ENCODE measurements at regions not wholly inside any gene's neighbourhood (a gene's known extent, or its start where the extent isn't known, plus 50 kb on each side); places are given as distances from the start of the nearest gene placed in this dataset.
"Not testable (repeated sequence)": the region's sequence is repeated elsewhere in the genome, so short reads cannot be mapped to it uniquely, and the experiment has no call there.

GRCh38 chr18:66440433-66440832 is 163.5 kb downstream of the CDH19 start:
- H3K4me1 ChIP-seq (ENCODE audit: control insufficient read depth, insufficient read depth, low read length): no peaks in the 10 kb centered on the region
- no peaks in the 10 kb centered on the region for H3K36me3 ChIP-seq (ENCODE audit: control insufficient read depth, insufficient read depth, low read length)
- WGBS (ENCODE audit: insufficient coverage, low lambda C conversion rate): no CpG with 5 or more reads among the region's 6 CpGs
- H3K4me3 ChIP-seq (ENCODE audit: low read length): no peak overlapping the region
- no peaks in the 10 kb centered on the region for H3K27me3 ChIP-seq (ENCODE audit: control insufficient read depth, insufficient read depth, low read length)
- DNase-seq: peak; percentile 12 to 15
- H3K9me3 ChIP-seq (ENCODE audit: control insufficient read depth, low read depth, low read length): no peaks in the 10 kb centered on the region
- no peak overlapping the region for H3K27ac ChIP-seq (ENCODE audit: low read length)

DNA sequence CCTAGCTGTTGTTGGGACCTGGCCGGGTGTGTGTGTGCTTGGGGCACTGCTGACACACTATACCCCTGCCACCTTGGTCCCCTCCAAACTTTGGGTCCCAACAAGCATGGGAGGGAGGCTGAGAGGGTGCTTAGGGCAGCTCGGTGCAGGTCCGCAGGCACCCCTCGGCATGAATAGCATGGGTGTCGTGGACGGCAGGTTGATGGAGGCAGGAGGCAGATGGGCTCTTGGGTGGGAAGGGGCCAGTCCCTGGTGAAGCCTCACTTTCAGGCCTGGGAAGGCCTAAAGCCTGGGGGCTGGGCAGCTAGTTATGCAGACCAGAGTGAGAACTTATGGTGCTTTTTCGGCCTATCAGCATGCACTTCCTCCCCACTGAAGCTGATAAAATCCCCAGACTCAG is 164.2 kb downstream of the CDH19 start:
- Histone ChIP-seq H3K9me3 (ENCODE audit: control insufficient read depth, low read depth, low read length) (no peaks in the 10 kb centered on the region), H3K4me3 (ENCODE audit: low read length) (no peak overlapping the region), H3K27ac (ENCODE audit: low read length) (no peak overlapping the region), H3K36me3 (ENCODE audit: control insufficient read depth, insufficient read depth, low read length) (no peaks in the 10 kb centered on the region), H3K27me3 (ENCODE audit: control insufficient read depth, insufficient read depth, low read length) (no peaks in the 10 kb centered on the region), H3K4me1 (ENCODE audit: control insufficient read depth, insufficient read depth, low read length) (no peaks in the 10 kb centered on the region)
- no CpG with 5 or more reads among the region's 7 CpGs for WGBS (ENCODE audit: insufficient coverage, low lambda C conversion rate)
- DNase-seq: no peak

DNA sequence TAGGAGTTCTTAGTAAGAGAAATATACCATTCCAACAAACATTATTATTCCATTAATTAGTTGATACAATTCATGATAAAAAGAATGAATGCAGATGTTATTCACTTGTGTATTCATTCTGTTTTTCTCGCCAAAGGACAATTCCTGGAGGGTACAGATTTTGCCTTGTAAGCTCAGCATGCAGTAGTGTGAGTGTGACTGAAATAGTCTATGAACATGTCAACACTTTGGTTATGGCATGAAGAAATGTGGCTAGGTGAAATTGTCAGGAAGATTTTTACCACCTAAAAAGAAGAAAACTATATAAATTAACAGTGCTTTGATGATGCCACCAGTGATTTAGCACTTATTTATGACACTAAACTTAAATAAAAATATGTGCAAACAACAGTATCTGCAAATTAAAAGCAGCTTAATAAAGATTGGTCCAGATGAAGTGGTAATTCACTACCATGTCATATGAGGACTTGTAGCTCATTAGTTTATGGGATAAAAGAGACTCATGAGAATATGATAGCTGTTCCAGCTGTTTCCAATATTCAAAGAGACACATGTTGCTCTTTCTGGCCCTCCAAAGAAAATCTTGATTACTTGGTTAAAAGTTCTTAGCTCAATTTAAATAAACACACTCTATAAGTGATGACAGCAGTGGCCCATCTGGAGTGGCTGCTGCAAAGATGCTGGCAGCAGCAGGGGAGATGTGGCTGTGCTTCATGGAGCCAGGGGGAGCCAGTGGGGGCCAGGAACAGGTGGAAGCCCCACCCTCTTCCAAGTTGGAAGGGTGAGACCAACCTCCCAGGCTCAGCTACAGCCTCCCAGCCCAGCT is 165.0 kb downstream of the CDH19 start:
- Histone ChIP-seq H3K36me3 (ENCODE audit: control insufficient read depth, insufficient read depth, low read length) (no peaks in the 10 kb centered on the region), H3K4me3 (ENCODE audit: low read length) (no peak overlapping the region), H3K27ac (ENCODE audit: low read length) (no peak overlapping the region), H3K9me3 (ENCODE audit: control insufficient read depth, low read depth, low read length) (no peaks in the 10 kb centered on the region), H3K4me1 (ENCODE audit: control insufficient read depth, insufficient read depth, low read length) (no peaks in the 10 kb centered on the region), H3K27me3 (ENCODE audit: control insufficient read depth, insufficient read depth, low read length) (no peaks in the 10 kb centered on the region)
- DNase-seq: no peak
- WGBS (ENCODE audit: insufficient coverage, low lambda C conversion rate): 100% methylated on average over 1 of the region's 1 CpG

GRCh38 chr18:66432636-66433035 is 171.3 kb downstream of the CDH19 start:
- no peak for DNase-seq
- H3K36me3 ChIP-seq (ENCODE audit: control insufficient read depth, insufficient read depth, low read length): no peaks in the 10 kb centered on the region
- no peak overlapping the region for H3K27ac ChIP-seq (ENCODE audit: low read length)
- no peaks in the 10 kb centered on the region for H3K4me1 ChIP-seq (ENCODE audit: control insufficient read depth, insufficient read depth, low read length)
- no peaks in the 10 kb centered on the region for H3K27me3 ChIP-seq (ENCODE audit: control insufficient read depth, insufficient read depth, low read length)
- WGBS (ENCODE audit: insufficient coverage, low lambda C conversion rate): no CpG with 5 or more reads among the region's 1 CpG
- no peaks in the 10 kb centered on the region for H3K9me3 ChIP-seq (ENCODE audit: control insufficient read depth, low read depth, low read length)
- no peak overlapping the region for H3K4me3 ChIP-seq (ENCODE audit: low read length)

DNA sequence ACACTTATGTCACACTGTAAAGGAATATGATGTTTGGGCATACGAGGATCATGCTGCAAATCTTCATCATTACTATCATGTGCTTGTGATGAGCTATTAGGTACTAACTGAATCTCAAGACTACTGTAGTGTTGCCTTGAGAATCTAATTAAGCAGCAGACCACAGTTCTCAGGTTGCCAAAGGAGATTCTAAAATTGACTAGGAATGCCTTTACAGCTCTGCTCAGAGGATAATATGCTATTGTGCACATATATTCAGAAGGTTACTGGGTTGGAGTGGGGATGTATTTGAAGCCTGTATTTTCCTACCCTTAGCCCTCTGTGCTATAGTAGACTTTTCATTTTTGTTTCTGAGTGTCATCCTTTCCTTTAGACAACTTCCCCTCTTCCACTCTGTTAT is 175.1 kb downstream of the CDH19 start:
- DNase-seq: no peak
- no CpG with 5 or more reads among the region's 1 CpG for WGBS (ENCODE audit: insufficient coverage, low lambda C conversion rate)
- H3K36me3 ChIP-seq (ENCODE audit: control insufficient read depth, insufficient read depth, low read length): no peaks in the 10 kb centered on the region

DNA sequence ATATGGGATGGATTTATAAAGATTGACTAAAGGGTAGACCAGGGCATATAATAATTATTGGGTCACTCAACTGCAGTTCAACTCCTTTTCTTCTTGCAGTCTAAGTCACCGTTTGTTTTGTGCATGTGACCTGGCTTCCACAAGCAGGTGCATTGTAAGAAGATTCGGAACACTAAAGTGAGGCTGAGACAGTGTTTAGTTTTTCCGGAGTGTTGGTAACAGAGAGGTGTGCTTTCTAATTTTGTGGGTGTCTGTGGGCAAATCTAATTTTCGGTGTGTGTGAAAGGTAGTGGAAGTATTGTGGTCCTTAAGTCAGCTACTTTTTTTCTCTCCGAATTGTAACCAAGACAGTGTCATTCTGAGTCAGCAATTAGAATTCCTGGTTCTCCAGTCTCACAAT is 184.5 kb downstream of the CDH19 start:
- Histone ChIP-seq H3K9me3 (ENCODE audit: control insufficient read depth, low read depth, low read length) (no peaks in the 10 kb centered on the region), H3K4me1 (ENCODE audit: control insufficient read depth, insufficient read depth, low read length) (no peaks in the 10 kb centered on the region), H3K36me3 (ENCODE audit: control insufficient read depth, insufficient read depth, low read length) (no peaks in the 10 kb centered on the region), H3K27me3 (ENCODE audit: control insufficient read depth, insufficient read depth, low read length) (no peaks in the 10 kb centered on the region), H3K27ac (ENCODE audit: low read length) (no peak overlapping the region), H3K4me3 (ENCODE audit: low read length) (no peak overlapping the region)
- WGBS (ENCODE audit: insufficient coverage, low lambda C conversion rate): 73% methylated on average over 2 of the region's 5 CpGs
- no peak for DNase-seq

More for the DNA sequence above, 175.1 kb downstream of the CDH19 start:
- Histone ChIP-seq H3K27me3 (ENCODE audit: control insufficient read depth, insufficient read depth, low read length) (no peaks in the 10 kb centered on the region), H3K9me3 (ENCODE audit: control insufficient read depth, low read depth, low read length) (no peaks in the 10 kb centered on the region), H3K4me3 (ENCODE audit: low read length) (no peak overlapping the region), H3K4me1 (ENCODE audit: control insufficient read depth, insufficient read depth, low read length) (no peaks in the 10 kb centered on the region), H3K27ac (ENCODE audit: low read length) (no peak overlapping the region)

GRCh38 chr18:66410692-66411091 is 193.2 kb downstream of the CDH19 start:
- 92% methylated on average over 2 of the region's 3 CpGs for WGBS (ENCODE audit: insufficient coverage, low lambda C conversion rate)
- H3K4me1 ChIP-seq (ENCODE audit: control insufficient read depth, insufficient read depth, low read length): no peaks in the 10 kb centered on the region
- no peak overlapping the region for H3K4me3 ChIP-seq (ENCODE audit: low read length)
- no peak for DNase-seq
- no peaks in the 10 kb centered on the region for H3K27me3 ChIP-seq (ENCODE audit: control insufficient read depth, insufficient read depth, low read length)
- H3K9me3 ChIP-seq (ENCODE audit: control insufficient read depth, low read depth, low read length): no peaks in the 10 kb centered on the region
- H3K27ac ChIP-seq (ENCODE audit: low read length): no peak overlapping the region
- H3K36me3 ChIP-seq (ENCODE audit: control insufficient read depth, insufficient read depth, low read length): no peaks in the 10 kb centered on the region

GRCh38 chr18:66395671-66396218 is 208.1 kb downstream of the CDH19 start:
- Histone ChIP-seq H3K27me3 (ENCODE audit: control insufficient read depth, insufficient read depth, low read length) (no peaks in the 10 kb centered on the region), H3K9me3 (ENCODE audit: control insufficient read depth, low read depth, low read length) (peaks cover 5% of the 10 kb centered on the region), H3K4me1 (ENCODE audit: control insufficient read depth, insufficient read depth, low read length) (no peaks in the 10 kb centered on the region), H3K27ac (ENCODE audit: low read length) (no peak overlapping the region), H3K36me3 (ENCODE audit: control insufficient read depth, insufficient read depth, low read length) (no peaks in the 10 kb centered on the region), H3K4me3 (ENCODE audit: low read length) (no peak overlapping the region)
- no peak for DNase-seq
- WGBS (ENCODE audit: insufficient coverage, low lambda C conversion rate): no CpG with 5 or more reads among the region's 30 CpGs

- Histone ChIP-seq H3K4me3 (ENCODE audit: low read length) (no peak overlapping the region), H3K27ac (ENCODE audit: low read length) (no peak overlapping the region), H3K27me3 (ENCODE audit: control insufficient read depth, insufficient read depth, low read length) (no peaks in the 10 kb centered on the region), H3K36me3 (ENCODE audit: control insufficient read depth, insufficient read depth, low read length) (no peaks in the 10 kb centered on the region), H3K9me3 (ENCODE audit: control insufficient read depth, low read depth, low read length) (peaks cover 10% of the 10 kb centered on the region), H3K4me1 (ENCODE audit: control insufficient read depth, insufficient read depth, low read length) (no peaks in the 10 kb centered on the region)
- DNase-seq: no peak
- 83% methylated on average over 1 of the region's 1 CpG for WGBS (ENCODE audit: insufficient coverage, low lambda C conversion rate)
Measured at GRCh38 chr18:66393463-66393862, 210.4 kb downstream of the CDH19 start.

- Histone ChIP-seq H3K36me3 (ENCODE audit: control insufficient read depth, insufficient read depth, low read length) (no peaks in the 10 kb centered on the region), H3K27me3 (ENCODE audit: control insufficient read depth, insufficient read depth, low read length) (no peaks in the 10 kb centered on the region), H3K9me3 (ENCODE audit: control insufficient read depth, low read depth, low read length) (no peaks in the 10 kb centered on the region), H3K4me3 (ENCODE audit: low read length) (no peak overlapping the region), H3K4me1 (ENCODE audit: control insufficient read depth, insufficient read depth, low read length) (no peaks in the 10 kb centered on the region), H3K27ac (ENCODE audit: low read length) (no peak overlapping the region)
- no peak for DNase-seq
- 80% methylated on average over 1 of the region's 2 CpGs for WGBS (ENCODE audit: insufficient coverage, low lambda C conversion rate)
Measured at GRCh38 chr18:66377291-66377690, 226.6 kb downstream of the CDH19 start.

DNA sequence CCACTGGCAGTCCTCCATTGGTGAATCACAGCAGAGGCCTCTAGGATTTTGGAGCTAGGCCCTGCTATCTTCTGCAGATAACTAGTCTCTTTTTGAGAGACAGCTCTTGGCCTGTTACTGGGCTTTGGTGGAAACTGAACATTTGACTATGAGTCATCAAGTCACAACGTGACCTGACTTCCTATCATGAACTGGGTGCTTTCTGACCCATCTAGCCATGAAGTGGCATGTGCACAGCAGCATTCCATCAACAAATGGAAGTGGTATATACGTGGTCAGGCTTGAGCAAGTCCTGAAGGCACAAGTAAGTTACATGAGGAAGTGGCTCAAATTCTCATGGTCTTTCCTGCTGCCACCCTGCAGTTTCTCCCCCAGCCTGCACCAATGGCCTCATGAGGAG is 228.5 kb downstream of the CDH19 start:
- not testable (repeated sequence) for H3K4me3 ChIP-seq (ENCODE audit: low read length); H3K4me1 ChIP-seq (ENCODE audit: control insufficient read depth, insufficient read depth, low read length); DNase-seq; H3K27me3 ChIP-seq (ENCODE audit: control insufficient read depth, insufficient read depth, low read length); H3K9me3 ChIP-seq (ENCODE audit: control insufficient read depth, low read depth, low read length); H3K27ac ChIP-seq (ENCODE audit: low read length); H3K36me3 ChIP-seq (ENCODE audit: control insufficient read depth, insufficient read depth, low read length)
- WGBS (ENCODE audit: insufficient coverage, low lambda C conversion rate): no CpG with 5 or more reads among the region's 2 CpGs
